ENCODE measurements at regions not wholly inside any gene's neighbourhood (a gene's known extent, or its start where the extent isn't known, plus 50 kb on each side); places are given as distances from the start of the nearest gene placed in this dataset.

DNA sequence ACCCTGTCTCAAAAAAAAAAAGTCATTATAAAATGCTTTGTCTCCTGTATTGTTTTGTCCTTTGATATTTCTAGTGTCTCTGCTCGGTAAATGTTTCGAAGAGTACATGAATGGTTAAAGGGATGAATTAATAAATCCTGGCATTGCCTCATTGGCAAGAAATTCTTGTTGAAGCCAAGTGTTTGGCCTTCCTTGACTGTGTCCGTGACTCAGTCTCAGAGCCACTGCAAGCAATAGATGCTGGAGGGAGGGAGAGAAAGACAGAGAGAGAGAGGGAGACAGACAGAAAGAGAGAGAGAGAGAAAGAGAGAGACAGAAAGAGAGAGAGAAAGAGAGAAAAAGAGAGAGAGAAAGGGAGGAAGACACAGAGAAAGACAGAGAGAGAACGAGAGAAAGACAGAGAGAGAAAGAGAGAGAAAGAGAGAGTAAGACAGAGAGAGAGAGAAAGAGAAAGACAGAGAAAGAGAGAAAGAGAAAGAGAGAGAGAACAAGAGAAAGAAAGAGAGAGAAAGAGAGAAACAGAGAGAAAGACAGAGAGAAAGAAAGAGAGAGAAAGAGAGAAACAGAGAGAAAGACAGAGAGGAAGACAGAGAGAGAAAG is 72.5 kb upstream of the RXRA start:
- TF ChIP-seq CTCF (IDR thresholded peaks at IDR 0.05; ENCODE audit: borderline replicate concordance, extremely low read depth, insufficient read depth): no peak
- intact Hi-C loops (cut with DNase I): no loop called here
- H3K27me3 ChIP-seq (ENCODE audit: control insufficient read depth, insufficient read depth, low read length): no peaks in the 10 kb centered on the region
- no peak overlapping the region for H3K27ac ChIP-seq (ENCODE audit: low read depth in 2 of 2, low read length in 2 of 2)
- no peaks in the 10 kb centered on the region for H3K36me3 ChIP-seq (ENCODE audit: control insufficient read depth in 2 of 3, insufficient read depth in 3 of 3, low read length in 3 of 3)
- H3K9me3 ChIP-seq (ENCODE audit: control insufficient read depth in 2 of 3, insufficient read depth in 1 of 3, low read length in 3 of 3): peaks cover 0 to 4% (median 0%) of the 10 kb centered on the region in 3 donors
- no peaks in the 10 kb centered on the region for H3K4me1 ChIP-seq (ENCODE audit: control insufficient read depth in 2 of 3, insufficient read depth in 2 of 3, low read depth in 1 of 3, low read length in 3 of 3)
- FAIRE-seq (no peak), DNase-seq (no peak)
- H3K9ac ChIP-seq (ENCODE audit: low read length in 3 of 3): no peak overlapping the region
- H3K4me3 ChIP-seq (ENCODE audit: low read length in 3 of 3): no peak overlapping the region

DNA sequence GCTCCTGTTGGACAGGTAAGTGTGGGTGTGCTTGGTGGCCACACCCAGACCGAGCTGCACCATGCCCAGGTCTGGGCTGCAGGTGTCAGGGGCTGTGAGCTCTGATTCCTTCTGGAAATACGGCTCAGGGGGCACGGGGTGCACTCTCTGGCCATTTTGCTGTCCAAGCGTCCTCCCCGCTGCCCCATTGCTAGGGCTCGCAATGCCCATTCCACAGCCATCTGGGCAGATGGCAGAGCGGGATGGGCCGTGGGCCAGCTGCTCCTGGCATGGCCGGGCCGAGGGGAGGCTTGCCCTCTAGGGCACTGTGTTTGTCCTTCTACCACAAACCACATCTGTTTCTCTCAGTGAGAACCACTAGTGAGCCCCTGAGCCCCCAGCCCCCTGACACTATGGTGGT is 67.9 kb upstream of the RXRA start:
- DNase-seq (no peak), FAIRE-seq (no peak)
- Histone ChIP-seq H3K27ac (ENCODE audit: low read depth in 2 of 2, low read length in 2 of 2) (no peak overlapping the region), H3K9me3 (ENCODE audit: control insufficient read depth in 2 of 3, insufficient read depth in 1 of 3, low read length in 3 of 3) (no peaks in the 10 kb centered on the region), H3K36me3 (ENCODE audit: control insufficient read depth in 2 of 3, insufficient read depth in 3 of 3, low read length in 3 of 3) (no peaks in the 10 kb centered on the region), H3K9ac (ENCODE audit: low read length in 3 of 3) (no peak overlapping the region), H3K27me3 (ENCODE audit: control insufficient read depth, insufficient read depth, low read length) (no peaks in the 10 kb centered on the region), H3K4me1 (ENCODE audit: control insufficient read depth in 2 of 3, insufficient read depth in 2 of 3, low read depth in 1 of 3, low read length in 3 of 3) (no peaks in the 10 kb centered on the region), H3K4me3 (ENCODE audit: low read length in 3 of 3) (no peak overlapping the region)
- intact Hi-C loops (cut with DNase I): no loop called here
- TF ChIP-seq CTCF (IDR thresholded peaks at IDR 0.05; ENCODE audit: borderline replicate concordance, extremely low read depth, insufficient read depth): no peak

DNA sequence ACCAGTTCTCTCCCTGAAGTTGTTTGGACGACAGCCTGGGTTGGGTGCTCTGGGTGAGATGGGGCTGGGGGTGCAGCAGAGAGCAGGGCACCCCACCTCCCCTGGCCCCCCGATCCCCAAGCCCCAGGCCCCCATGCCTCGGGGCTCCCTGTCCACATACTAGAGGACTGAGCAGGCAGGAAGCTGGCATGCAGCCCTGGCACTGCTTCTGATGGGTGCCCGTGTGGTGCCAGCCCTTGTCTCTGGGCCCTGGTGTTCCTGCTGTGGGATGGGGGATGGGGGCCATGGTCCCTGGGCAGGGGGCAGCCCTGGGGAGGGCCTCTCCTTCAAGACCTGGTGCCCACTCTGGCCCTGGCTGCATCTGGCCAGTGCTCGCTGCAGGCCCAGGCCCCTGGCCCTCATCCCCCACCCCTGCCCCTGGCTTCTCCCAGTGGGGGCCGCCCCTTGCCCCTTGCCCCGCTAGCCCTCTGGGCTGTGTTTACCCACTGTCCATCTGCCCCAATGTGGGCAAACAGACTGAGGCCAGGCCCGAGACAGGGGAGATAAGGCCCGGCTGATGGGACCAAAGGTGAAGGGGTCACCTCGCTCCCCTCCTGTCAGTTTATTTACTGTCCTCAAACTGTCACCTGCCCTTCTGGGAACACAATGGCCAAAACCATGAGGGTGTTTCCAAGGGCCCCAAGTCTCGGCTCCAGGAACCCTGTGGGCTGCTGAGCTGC is 67.3 kb upstream of the RXRA start:
- Histone ChIP-seq H3K36me3 (ENCODE audit: control insufficient read depth in 2 of 3, insufficient read depth in 3 of 3, low read length in 3 of 3) (no peaks in the 10 kb centered on the region), H3K9ac (ENCODE audit: low read length in 3 of 3) (no peak overlapping the region), H3K27me3 (ENCODE audit: control insufficient read depth, insufficient read depth, low read length) (no peaks in the 10 kb centered on the region), H3K4me1 (ENCODE audit: control insufficient read depth in 2 of 3, insufficient read depth in 2 of 3, low read depth in 1 of 3, low read length in 3 of 3) (no peaks in the 10 kb centered on the region), H3K9me3 (ENCODE audit: control insufficient read depth in 2 of 3, insufficient read depth in 1 of 3, low read length in 3 of 3) (no peaks in the 10 kb centered on the region), H3K4me3 (ENCODE audit: low read length in 3 of 3) (no peak overlapping the region), H3K27ac (ENCODE audit: low read depth in 2 of 2, low read length in 2 of 2) (no peak overlapping the region)
- FAIRE-seq (no peak), DNase-seq (no peak)
- intact Hi-C loops (cut with DNase I): no loop called here
- TF ChIP-seq CTCF (IDR thresholded peaks at IDR 0.05; ENCODE audit: borderline replicate concordance, extremely low read depth, insufficient read depth): no peak
